ENCODE measurements at regions not wholly inside any gene's neighbourhood (a gene's known extent, or its start where the extent isn't known, plus 50 kb on each side); places are given as distances from the start of the nearest gene placed in this dataset.

DNA sequence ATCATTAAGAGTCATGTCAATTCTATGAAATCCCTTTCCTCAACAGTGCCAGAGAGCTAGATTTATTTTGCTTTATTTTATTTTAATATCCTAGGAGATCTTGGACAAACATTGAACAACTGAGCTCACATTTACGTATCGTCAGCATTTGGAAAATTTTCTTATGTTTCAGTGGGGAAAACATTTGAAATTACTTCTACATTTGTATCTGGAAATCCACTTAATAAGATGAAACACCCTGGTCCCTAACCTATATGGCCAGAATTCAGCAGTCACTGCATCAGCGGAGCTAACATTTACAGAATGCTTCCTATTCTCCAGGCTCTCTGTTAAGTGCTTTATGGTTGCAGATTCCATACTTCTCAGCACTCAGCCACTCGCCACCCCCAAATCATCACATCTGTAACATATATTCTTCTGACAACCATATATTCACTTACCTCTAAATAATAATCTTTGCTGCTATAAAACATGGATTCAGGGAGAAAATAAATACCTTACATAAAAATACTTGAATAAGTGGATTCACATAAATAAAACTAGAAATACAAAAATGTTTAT lies 773.9 kb downstream of the JRKL start:
- 78 to 79% methylated on average over 4 of the region's 4 CpGs for WGBS, 2 donors
- intact Hi-C loops (cut with DNase I): no loop called here
- no peaks in the 10 kb centered on the region for H3K4me1 ChIP-seq

DNA sequence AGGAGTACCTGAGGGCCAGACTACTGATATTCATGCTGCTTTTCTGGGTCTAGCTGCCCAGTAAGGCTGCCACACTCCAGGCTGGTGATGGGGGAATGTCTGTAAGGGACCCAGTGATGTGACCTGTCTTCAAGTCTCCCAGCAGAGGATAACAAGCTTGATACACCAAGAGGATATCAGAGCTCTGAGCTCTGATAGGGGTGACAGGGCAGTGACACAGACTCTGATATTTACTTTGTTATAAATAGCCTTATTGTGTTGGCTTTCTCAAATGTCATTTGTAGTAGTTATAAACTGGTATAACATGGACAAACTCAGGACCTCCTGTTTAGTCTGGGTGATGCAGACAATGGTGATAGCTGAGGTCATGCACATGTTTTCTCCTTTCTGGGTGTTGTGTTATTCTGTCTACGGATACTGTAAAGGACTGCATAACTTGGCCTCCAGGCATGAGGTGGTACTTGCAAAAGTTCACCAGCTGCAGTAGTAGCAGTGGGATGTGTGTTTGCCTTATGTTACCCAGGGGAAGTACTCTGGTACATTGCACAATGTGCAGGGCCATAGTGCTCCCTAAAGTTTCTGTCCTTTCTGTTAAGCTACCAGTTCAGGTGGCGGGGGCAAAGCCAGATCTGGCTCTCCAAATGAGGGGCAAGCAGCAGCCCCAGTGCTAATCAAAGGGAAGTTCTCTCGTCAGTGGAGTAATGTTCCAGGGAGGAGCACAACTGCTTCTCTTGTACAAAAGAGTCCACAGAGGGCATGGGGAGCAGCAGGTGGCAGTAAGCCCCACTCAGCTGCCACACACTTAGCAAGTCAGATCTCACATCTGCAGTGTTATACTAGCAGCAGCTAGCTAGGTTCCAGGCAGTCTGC lies 812.2 kb downstream of the JRKL start:
- Histone ChIP-seq H3K9me3 (no peaks in the 10 kb centered on the region), H3K27ac (no peak overlapping the region), H3K4me1 (no peaks in the 10 kb centered on the region), H3K27me3 (no peaks in the 10 kb centered on the region), H3K36me3 (no peaks in the 10 kb centered on the region), H3K4me3 (replicated peaks in 1 of 3) (no peak overlapping the region)
- WGBS, 2 donors: 86 to 88% methylated on average over 3 of the region's 3 CpGs
- no peak for DNase-seq
- intact Hi-C loops (cut with DNase I): no loop called here
- TF ChIP-seq POLR2A (IDR thresholded peaks at IDR 0.05): no peak
- TF ChIP-seq, protein P1, sequence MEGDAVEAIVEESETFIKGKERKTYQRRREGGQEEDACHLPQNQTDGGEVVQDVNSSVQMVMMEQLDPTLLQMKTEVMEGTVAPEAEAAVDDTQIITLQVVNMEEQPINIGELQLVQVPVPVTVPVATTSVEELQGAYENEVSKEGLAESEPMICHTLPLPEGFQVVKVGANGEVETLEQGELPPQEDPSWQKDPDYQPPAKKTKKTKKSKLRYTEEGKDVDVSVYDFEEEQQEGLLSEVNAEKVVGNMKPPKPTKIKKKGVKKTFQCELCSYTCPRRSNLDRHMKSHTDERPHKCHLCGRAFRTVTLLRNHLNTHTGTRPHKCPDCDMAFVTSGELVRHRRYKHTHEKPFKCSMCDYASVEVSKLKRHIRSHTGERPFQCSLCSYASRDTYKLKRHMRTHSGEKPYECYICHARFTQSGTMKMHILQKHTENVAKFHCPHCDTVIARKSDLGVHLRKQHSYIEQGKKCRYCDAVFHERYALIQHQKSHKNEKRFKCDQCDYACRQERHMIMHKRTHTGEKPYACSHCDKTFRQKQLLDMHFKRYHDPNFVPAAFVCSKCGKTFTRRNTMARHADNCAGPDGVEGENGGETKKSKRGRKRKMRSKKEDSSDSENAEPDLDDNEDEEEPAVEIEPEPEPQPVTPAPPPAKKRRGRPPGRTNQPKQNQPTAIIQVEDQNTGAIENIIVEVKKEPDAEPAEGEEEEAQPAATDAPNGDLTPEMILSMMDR (IDR thresholded peaks at IDR 0.05): no peak

More for the DNA sequence above, 773.9 kb downstream of the JRKL start:
- DNase-seq: no peak
- Histone ChIP-seq H3K4me3 (replicated peaks in 1 of 3) (no peak overlapping the region), H3K27me3 (no peaks in the 10 kb centered on the region), H3K27ac (no peak overlapping the region), H3K36me3 (no peaks in the 10 kb centered on the region), H3K9me3 (no peaks in the 10 kb centered on the region)
- TF ChIP-seq, protein P1 (IDR thresholded peaks at IDR 0.05): no peak
- no peak for TF ChIP-seq POLR2A (IDR thresholded peaks at IDR 0.05)

GRCh38 chr11:97202613-97203292 lies 812.9 kb downstream of the JRKL start:
- Histone ChIP-seq H3K4me1 (no peaks in the 10 kb centered on the region), H3K4me3 (replicated peaks in 1 of 3) (no peak overlapping the region), H3K36me3 (no peaks in the 10 kb centered on the region), H3K9me3 (no peaks in the 10 kb centered on the region), H3K27me3 (no peaks in the 10 kb centered on the region), H3K27ac (no peak overlapping the region)
- intact Hi-C loops (cut with DNase I): no loop called here
- no peak for DNase-seq
- 66 to 72% methylated on average over 8 of the region's 8 CpGs for WGBS, 2 donors
- TF ChIP-seq POLR2A (IDR thresholded peaks at IDR 0.05): no peak
- TF ChIP-seq, protein P1 (IDR thresholded peaks at IDR 0.05): no peak

DNA sequence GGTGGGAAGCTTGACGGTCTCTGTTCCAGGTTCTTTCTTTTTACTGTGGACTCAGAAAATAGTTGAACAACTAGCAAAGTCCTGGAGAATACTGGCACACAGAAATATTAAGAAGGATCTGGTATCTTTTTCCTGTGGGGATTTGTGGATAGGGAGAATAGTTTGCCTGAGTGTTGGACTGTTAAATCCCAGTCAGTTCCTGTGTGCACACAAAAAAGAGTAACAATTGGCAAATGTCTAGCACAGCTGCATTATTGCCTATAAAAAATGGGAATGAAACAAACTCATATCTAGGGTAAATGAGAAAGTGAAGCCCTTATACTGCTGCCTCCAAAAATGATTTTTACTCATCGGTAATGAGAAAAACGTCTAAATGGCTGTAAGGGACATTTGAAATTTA lies 828.2 kb downstream of the JRKL start:
- no peaks in the 10 kb centered on the region for H3K27me3 ChIP-seq
- 90 to 93% methylated on average over 3 of the region's 3 CpGs for WGBS, 2 donors
- H3K4me1 ChIP-seq: no peaks in the 10 kb centered on the region
- H3K4me3 ChIP-seq (replicated peaks in 1 of 3): no peak overlapping the region
- intact Hi-C loops (cut with DNase I): no loop called here
- H3K27ac ChIP-seq: no peak overlapping the region
- no peak for DNase-seq
- H3K36me3 ChIP-seq: no peaks in the 10 kb centered on the region
- TF ChIP-seq POLR2A (IDR thresholded peaks at IDR 0.05): no peak
- TF ChIP-seq, protein P1 (IDR thresholded peaks at IDR 0.05): no peak
- H3K9me3 ChIP-seq: no peaks in the 10 kb centered on the region

GRCh38 chr11:97223647-97224046 lies 833.8 kb downstream of the JRKL start:
- intact Hi-C loops (cut with DNase I): no loop called here
- no peak for DNase-seq
- H3K4me1 ChIP-seq: no peaks in the 10 kb centered on the region
- H3K36me3 ChIP-seq: no peaks in the 10 kb centered on the region
- no peak overlapping the region for H3K4me3 ChIP-seq (replicated peaks in 1 of 3)
- no peak overlapping the region for H3K27ac ChIP-seq
- TF ChIP-seq POLR2A (IDR thresholded peaks at IDR 0.05): no peak
- TF ChIP-seq, protein P1 (IDR thresholded peaks at IDR 0.05): no peak
- WGBS, 2 donors: 84 to 85% methylated on average over 3 of the region's 3 CpGs
- no peaks in the 10 kb centered on the region for H3K9me3 ChIP-seq
- no peaks in the 10 kb centered on the region for H3K27me3 ChIP-seq
